Ishikawa (cell line): ENCODE measurements at regions not wholly inside any gene's neighbourhood (a gene's known extent, or its start where the extent isn't known, plus 50 kb on each side); places are given as distances from the start of the nearest gene placed in this dataset.

Source experiments
- CEBPB ChIP-seq: IDR thresholded peaks from 2 replicates; pipeline ENCODE4 v1.6.1; 2012
- CREB1 ChIP-seq: IDR thresholded peaks from 2 replicates; pipeline ENCODE4 v1.6.1; 2012; ENCODE audit warnings: low read depth
- EGR1 ChIP-seq: IDR thresholded peaks from 2 replicates; pipeline ENCODE4 v1.6.1; 2012
- EP300 ChIP-seq: IDR thresholded peaks from 2 replicates; pipeline ENCODE4 v1.6.1; 2012; ENCODE audit warnings: borderline replicate concordance
- FOXM1 ChIP-seq: IDR thresholded peaks from 2 replicates; pipeline ENCODE4 v1.6.1; 2012; ENCODE audit warnings: low read depth, borderline replicate concordance
- MAX ChIP-seq: IDR thresholded peaks from 2 replicates; pipeline ENCODE4 v1.6.1; 2012
- NFIC ChIP-seq: IDR thresholded peaks from 2 replicates; pipeline ENCODE4 v1.6.1; 2012
- RAD21 ChIP-seq: IDR thresholded peaks from 2 replicates; pipeline ENCODE4 v1.6.1; 2012; ENCODE audit warnings: low read depth
- REST ChIP-seq: IDR thresholded peaks from 2 replicates; pipeline ENCODE4 v1.6.1; 2012; ENCODE audit warnings: low read depth, mild to moderate bottlenecking
- TAF1 ChIP-seq: IDR thresholded peaks from 2 replicates; pipeline ENCODE4 v1.6.1; 2012; ENCODE audit warnings: low read depth, mild to moderate bottlenecking
- TCF12 ChIP-seq: IDR thresholded peaks from 2 replicates; pipeline ENCODE4 v1.6.1; 2012; ENCODE audit warnings: low read depth
- TEAD4 ChIP-seq: IDR thresholded peaks from 2 replicates; pipeline ENCODE4 v1.6.1; 2012
- USF1 ChIP-seq: IDR thresholded peaks from 2 replicates; pipeline ENCODE4 v1.6.1; 2012
- YY1 ChIP-seq: IDR thresholded peaks from 2 replicates; pipeline ENCODE4 v1.6.1; 2012; ENCODE audit warnings: low read depth
- ZBTB7A ChIP-seq: IDR thresholded peaks from 2 replicates; pipeline ENCODE4 v1.6.1; 2012; ENCODE audit warnings: low read depth

GRCh38 chr7:46885167-46885566 is 696.7 kb downstream of the TNS3 start:
- no peak for TF ChIP-seq USF1
- no peak for TF ChIP-seq EGR1

- TF ChIP-seq FOXM1 (no peak), NFIC (no peak)
Measured at GRCh38 chr7:46881507-46882127, 700.3 kb downstream of the TNS3 start.

GRCh38 chr7:46880508-46881196 is 701.3 kb downstream of the TNS3 start:
- TF ChIP-seq MAX, result no peak
- TF ChIP-seq TEAD4, result no peak
- no peak for TF ChIP-seq TAF1
- no peak for TF ChIP-seq TCF12
- no peak for TF ChIP-seq RAD21
- no peak for TF ChIP-seq FOXM1
- no peak for TF ChIP-seq YY1
- no peak for TF ChIP-seq CREB1
- no peak for TF ChIP-seq ZBTB7A
- TF ChIP-seq EGR1, result no peak

GRCh38 chr7:46879783-46880182 is 702.1 kb downstream of the TNS3 start:
- TF ChIP-seq TAF1, result no peak
- TF ChIP-seq TCF12, result no peak
- TF ChIP-seq YY1, result no peak
- TF ChIP-seq RAD21, result no peak
- no peak for TF ChIP-seq NFIC
- TF ChIP-seq TEAD4, result no peak

GRCh38 chr7:46871516-46871915 is 710.4 kb downstream of the TNS3 start:
- TF ChIP-seq USF1 (no peak), CEBPB (no peak), TAF1 (no peak), TCF12 (no peak), CREB1 (no peak), NFIC (no peak)

GRCh38 chr7:46864716-46865115 is 717.2 kb downstream of the TNS3 start:
- TF ChIP-seq EGR1 (no peak), MAX (no peak), RAD21 (no peak), CREB1 (no peak), YY1 (no peak), REST (no peak)

GRCh38 chr7:46859963-46860475 is 721.9 kb downstream of the TNS3 start:
- TF ChIP-seq TEAD4, result no peak
- no peak for TF ChIP-seq EP300

GRCh38 chr7:46855851-46856250 is 726.1 kb downstream of the TNS3 start:
- TF ChIP-seq MAX (no peak), EGR1 (no peak), ZBTB7A (no peak), USF1 (no peak), TEAD4 (no peak), EP300 (no peak), TAF1 (no peak), FOXM1 (no peak)
